WI38 (cell line): ENCODE measurements at regions not wholly inside any gene's neighbourhood (a gene's known extent, or its start where the extent isn't known, plus 50 kb on each side); places are given as distances from the start of the nearest gene placed in this dataset.

Source experiments
- H3K4me3 ChIP-seq: 2 replicates; pipeline ENCODE4 v1.5.1; 2011; ENCODE audit warnings: low read depth, mild to moderate bottlenecking, control low read depth, low read length
- CTCF ChIP-seq: IDR thresholded peaks from 2 replicates; pipeline ENCODE4 v1.5.1; 2012; ENCODE audit warnings: low read depth, mild to moderate bottlenecking, control low read depth, low read length

DNA sequence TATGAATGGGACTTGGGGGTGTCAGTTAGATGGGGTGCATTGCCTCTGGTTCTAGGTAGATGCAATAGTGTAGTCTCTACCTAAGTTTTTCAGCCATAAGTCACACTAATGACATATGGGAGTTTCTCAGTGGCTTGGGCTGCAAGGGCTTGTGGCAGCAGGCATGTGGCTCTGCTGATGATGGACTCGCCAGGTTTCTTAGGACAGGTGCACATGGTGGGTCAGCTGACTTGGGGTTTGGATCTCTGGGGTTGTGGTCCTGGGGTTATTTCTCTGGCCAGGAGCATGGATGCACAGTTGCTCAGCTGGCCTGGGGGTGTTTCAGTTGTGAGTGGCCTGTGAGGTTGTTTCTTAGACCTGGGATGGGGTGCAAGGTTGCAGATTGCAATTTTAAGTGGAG lies 120.0 kb upstream of the DCBLD2 start:
- no peak overlapping the region for H3K4me3 ChIP-seq
- no peak for TF ChIP-seq CTCF

DNA sequence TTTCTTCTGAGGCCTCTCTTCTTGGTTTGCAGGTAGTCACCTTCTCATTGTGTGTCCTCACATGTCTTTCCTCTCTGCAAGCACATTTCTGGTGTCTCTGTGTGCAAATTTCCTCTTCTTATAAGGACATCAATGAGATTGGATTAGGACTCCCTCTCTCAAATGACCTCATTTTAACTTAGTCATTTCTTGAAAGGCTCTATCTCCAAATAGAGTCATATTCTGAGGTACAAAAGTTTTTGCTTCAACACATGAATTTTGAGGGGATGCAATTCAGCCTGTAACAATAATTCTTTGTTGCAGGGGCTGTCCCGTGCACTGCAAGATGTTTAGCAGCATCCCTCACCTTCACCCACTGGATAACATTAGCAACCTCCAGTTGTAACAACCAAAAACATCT lies 115.0 kb upstream of the DCBLD2 start:
- no peak for TF ChIP-seq CTCF
- no peak overlapping the region for H3K4me3 ChIP-seq

DNA sequence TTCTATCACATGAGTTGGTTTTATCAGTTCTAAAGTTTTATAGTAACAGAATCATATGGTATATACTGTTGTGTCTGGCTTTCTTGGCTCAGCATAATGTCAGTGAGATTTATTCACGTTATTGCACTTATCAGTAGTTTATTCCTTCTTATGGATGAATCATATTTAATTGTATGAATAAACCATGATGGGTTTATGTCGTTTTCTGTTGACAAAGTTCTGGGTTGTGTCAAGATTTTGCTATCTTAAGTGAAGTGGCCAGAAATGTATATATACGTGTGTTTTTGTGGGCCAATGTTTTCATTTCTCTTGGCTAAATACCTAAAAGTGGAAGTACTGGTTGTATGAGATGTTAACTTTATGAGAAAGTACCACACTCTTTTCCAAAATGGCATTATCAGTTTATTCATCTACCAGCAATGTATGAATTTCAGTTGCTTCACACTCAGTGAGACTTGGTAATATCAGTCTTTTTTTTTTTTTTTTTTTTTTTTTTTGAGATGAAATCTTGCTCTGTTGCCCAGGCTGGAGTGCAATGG lies 112.4 kb upstream of the DCBLD2 start:
- no peak for TF ChIP-seq CTCF

GRCh38 chr3:99013077-99013476 lies 111.6 kb upstream of the DCBLD2 start:
- H3K4me3 ChIP-seq, result no peak overlapping the region
- TF ChIP-seq CTCF, result no peak

More for the DNA sequence above, 112.4 kb upstream of the DCBLD2 start:
- H3K4me3 ChIP-seq, result no peak overlapping the region

DNA sequence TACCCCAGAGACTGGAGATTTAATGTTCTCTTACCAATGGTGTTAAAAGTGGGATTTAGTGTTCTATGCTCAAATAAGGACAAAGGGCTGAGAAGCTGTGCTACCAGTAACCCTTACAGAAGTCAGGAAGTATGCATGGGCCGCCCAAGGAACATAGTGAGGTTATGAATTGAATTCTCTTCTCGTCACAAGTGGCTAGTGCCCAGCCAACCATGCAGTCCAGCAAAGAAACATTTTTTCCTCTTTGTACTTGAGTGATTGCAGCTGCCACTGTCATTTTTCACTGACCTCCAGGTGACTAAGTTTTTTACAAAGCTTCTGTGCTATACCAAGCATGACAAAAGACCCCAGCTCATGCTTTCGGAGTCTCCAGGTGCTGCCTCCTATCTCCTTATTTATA lies 110.6 kb upstream of the DCBLD2 start:
- TF ChIP-seq CTCF, result no peak
- no peak overlapping the region for H3K4me3 ChIP-seq

DNA sequence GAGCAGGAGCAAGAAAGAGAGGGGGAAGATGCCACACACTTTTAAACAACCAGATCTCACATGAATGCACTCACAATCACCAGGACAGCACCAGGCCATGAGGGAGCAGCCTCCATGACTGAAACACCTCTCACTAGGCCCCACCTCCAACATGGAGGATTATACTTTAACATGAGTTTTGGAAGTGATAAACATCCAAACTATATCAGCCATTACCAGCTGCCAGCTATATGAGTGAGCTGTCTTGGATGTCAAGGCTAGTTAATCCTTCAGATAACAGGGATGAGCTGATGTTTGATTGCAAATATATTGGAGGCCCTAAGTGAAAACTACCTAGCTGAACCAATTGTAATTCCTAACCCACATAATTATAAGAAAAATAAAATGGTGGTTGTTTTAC lies 108.4 kb upstream of the DCBLD2 start:
- TF ChIP-seq CTCF, result no peak
- no peak overlapping the region for H3K4me3 ChIP-seq

GRCh38 chr3:99006686-99007085 lies 105.2 kb upstream of the DCBLD2 start:
- H3K4me3 ChIP-seq, result no peak overlapping the region
- no peak for TF ChIP-seq CTCF
